Activated CD4-positive, alpha-beta T cell treated with anti-CD3 and anti-CD28 coated beads, Interleukin-2, amount 10 ng/mL, durations not matched to agents 24 days and 14 days (primary cell): ENCODE measurements at regions not wholly inside any gene's neighbourhood (a gene's known extent, or its start where the extent isn't known, plus 50 kb on each side); places are given as distances from the start of the nearest gene placed in this dataset.
"Not testable (repeated sequence)": the region's sequence is repeated elsewhere in the genome, so short reads cannot be mapped to it uniquely, and the experiment has no call there.

Experiments used
- DNase-seq: peaks from one replicate; pipeline ENCODE4 v3.0.0; 2022
- H3K27ac Mint-ChIP-seq: one replicate; pipeline ENCODE4 v1.8.0; 2022; ENCODE audit warnings: mild to moderate bottlenecking, mixed read lengths
- H3K27me3 Mint-ChIP-seq: one replicate; pipeline ENCODE4 v1.8.0; 2022; ENCODE audit warnings: mixed read lengths
- H3K36me3 Mint-ChIP-seq: one replicate; pipeline ENCODE4 v1.8.0; 2022; ENCODE audit warnings: low read depth, mild to moderate bottlenecking, mixed read lengths
- H3K4me1 Mint-ChIP-seq: one replicate; pipeline ENCODE4 v1.8.0; 2021; ENCODE audit warnings: mixed read lengths
- H3K4me3 Mint-ChIP-seq: one replicate; pipeline ENCODE4 v1.8.0; 2022; ENCODE audit warnings: mild to moderate bottlenecking, moderate library complexity, mixed read lengths
- H3K9me3 Mint-ChIP-seq: one replicate; pipeline ENCODE4 v1.8.0; 2021; ENCODE audit warnings: mixed read lengths
- intact Hi-C: fragments of 100-400 bp; cut with micrococcal nuclease; formaldehyde crosslinking; loops from one replicate; pipeline ENCODE4 v1.15.1; 2023

GRCh38 chr10:61225939-61226338 lies 227.2 kb downstream of the TMEM26 start:
- Mint-ChIP-seq H3K27me3 (no peaks in the 10 kb centered on the region), H3K9me3 (peaks cover 4% of the 10 kb centered on the region), H3K36me3 (no peaks in the 10 kb centered on the region), H3K4me1 (no peaks in the 10 kb centered on the region), H3K4me3 (no peak overlapping the region), H3K27ac (no peak overlapping the region)
- intact Hi-C loops: no loop called here
- no peak for DNase-seq

GRCh38 chr10:61223576-61223975 lies 229.6 kb downstream of the TMEM26 start:
- H3K36me3 Mint-ChIP-seq: no peaks in the 10 kb centered on the region
- no peak overlapping the region for H3K27ac Mint-ChIP-seq
- H3K27me3 Mint-ChIP-seq: no peaks in the 10 kb centered on the region
- H3K4me3 Mint-ChIP-seq: no peak overlapping the region
- peaks cover 4% of the 10 kb centered on the region for H3K9me3 Mint-ChIP-seq
- no peak for DNase-seq
- no peaks in the 10 kb centered on the region for H3K4me1 Mint-ChIP-seq
- intact Hi-C loops: no loop called here

- intact Hi-C loops: no loop called here
- Mint-ChIP-seq H3K36me3 (no peaks in the 10 kb centered on the region), H3K9me3 (no peaks in the 10 kb centered on the region)
Observed at GRCh38 chr10:61219696-61220095, 233.5 kb downstream of the TMEM26 start.

GRCh38 chr10:61217851-61218565 lies 235.2 kb downstream of the TMEM26 start:
- Mint-ChIP-seq H3K36me3 (no peaks in the 10 kb centered on the region), H3K9me3 (no peaks in the 10 kb centered on the region), H3K27ac (no peak overlapping the region), H3K27me3 (no peaks in the 10 kb centered on the region), H3K4me1 (no peaks in the 10 kb centered on the region), H3K4me3 (no peak overlapping the region)
- intact Hi-C loops: no loop called here
- no peak for DNase-seq

More at GRCh38 chr10:61219696-61220095, 233.5 kb downstream of the TMEM26 start:
- Mint-ChIP-seq H3K27ac (no peak overlapping the region), H3K4me1 (no peaks in the 10 kb centered on the region), H3K4me3 (no peak overlapping the region), H3K27me3 (no peaks in the 10 kb centered on the region)
- no peak for DNase-seq

- H3K4me1 Mint-ChIP-seq: no peaks in the 10 kb centered on the region
- DNase-seq: no peak
- intact Hi-C loops: no loop called here
- H3K9me3 Mint-ChIP-seq: no peaks in the 10 kb centered on the region
- no peaks in the 10 kb centered on the region for H3K36me3 Mint-ChIP-seq
- no peak overlapping the region for H3K4me3 Mint-ChIP-seq
- H3K27me3 Mint-ChIP-seq: no peaks in the 10 kb centered on the region
- no peak overlapping the region for H3K27ac Mint-ChIP-seq
Observed at GRCh38 chr10:61215246-61215645, 237.9 kb downstream of the TMEM26 start.

- DNase-seq: no peak
- intact Hi-C loops: no loop called here
- H3K27me3 Mint-ChIP-seq: no peaks in the 10 kb centered on the region
- no peaks in the 10 kb centered on the region for H3K36me3 Mint-ChIP-seq
- H3K4me1 Mint-ChIP-seq: no peaks in the 10 kb centered on the region
- no peaks in the 10 kb centered on the region for H3K9me3 Mint-ChIP-seq
- no peak overlapping the region for H3K27ac Mint-ChIP-seq
- H3K4me3 Mint-ChIP-seq: no peak overlapping the region
Observed at GRCh38 chr10:61211468-61211867, 241.7 kb downstream of the TMEM26 start.

- DNase-seq: no peak
- no peaks in the 10 kb centered on the region for H3K9me3 Mint-ChIP-seq
- H3K4me3 Mint-ChIP-seq: no peak overlapping the region
- H3K27ac Mint-ChIP-seq: no peak overlapping the region
- H3K27me3 Mint-ChIP-seq: no peaks in the 10 kb centered on the region
- H3K4me1 Mint-ChIP-seq: no peaks in the 10 kb centered on the region
- H3K36me3 Mint-ChIP-seq: no peaks in the 10 kb centered on the region
- intact Hi-C loops: no loop called here
Observed at GRCh38 chr10:61197057-61197456, 253.1 kb upstream of the RHOBTB1 start.

GRCh38 chr10:61195211-61195610 lies 251.2 kb upstream of the RHOBTB1 start:
- intact Hi-C loops: no loop called here
- Mint-ChIP-seq H3K4me3 (no peak overlapping the region), H3K36me3 (no peaks in the 10 kb centered on the region), H3K9me3 (no peaks in the 10 kb centered on the region), H3K27me3 (no peaks in the 10 kb centered on the region), H3K27ac (no peak overlapping the region), H3K4me1 (no peaks in the 10 kb centered on the region)
- no peak for DNase-seq

GRCh38 chr10:61192589-61192988 lies 248.6 kb upstream of the RHOBTB1 start:
- H3K27ac Mint-ChIP-seq, H3K4me1 Mint-ChIP-seq, intact Hi-C loops, H3K4me3 Mint-ChIP-seq, H3K27me3 Mint-ChIP-seq, DNase-seq, H3K36me3 Mint-ChIP-seq, H3K9me3 Mint-ChIP-seq: not testable (repeated sequence)

- no peak overlapping the region for H3K4me3 Mint-ChIP-seq
- no peaks in the 10 kb centered on the region for H3K9me3 Mint-ChIP-seq
- no peaks in the 10 kb centered on the region for H3K27me3 Mint-ChIP-seq
- intact Hi-C loops: no loop called here
- H3K27ac Mint-ChIP-seq: no peak overlapping the region
- H3K4me1 Mint-ChIP-seq: no peaks in the 10 kb centered on the region
- DNase-seq: no peak
- H3K36me3 Mint-ChIP-seq: no peaks in the 10 kb centered on the region
Observed at GRCh38 chr10:61192042-61192441, 248.1 kb upstream of the RHOBTB1 start.

GRCh38 chr10:61189912-61190311 lies 245.9 kb upstream of the RHOBTB1 start:
- H3K9me3 Mint-ChIP-seq: no peaks in the 10 kb centered on the region
- no peaks in the 10 kb centered on the region for H3K27me3 Mint-ChIP-seq
- H3K4me1 Mint-ChIP-seq: no peaks in the 10 kb centered on the region
- no peak overlapping the region for H3K4me3 Mint-ChIP-seq
- H3K36me3 Mint-ChIP-seq: no peaks in the 10 kb centered on the region
- intact Hi-C loops: no loop called here
- H3K27ac Mint-ChIP-seq: no peak overlapping the region
- no peak for DNase-seq

- Mint-ChIP-seq H3K27me3 (no peaks in the 10 kb centered on the region), H3K9me3 (no peaks in the 10 kb centered on the region), H3K36me3 (no peaks in the 10 kb centered on the region), H3K27ac (no peak overlapping the region), H3K4me3 (no peak overlapping the region), H3K4me1 (no peaks in the 10 kb centered on the region)
- no peak for DNase-seq
- intact Hi-C loops: no loop called here
Observed at GRCh38 chr10:61188691-61189090, 244.7 kb upstream of the RHOBTB1 start.

GRCh38 chr10:61188101-61188500 lies 244.1 kb upstream of the RHOBTB1 start:
- Mint-ChIP-seq H3K27me3 (no peaks in the 10 kb centered on the region), H3K4me1 (no peaks in the 10 kb centered on the region), H3K9me3 (no peaks in the 10 kb centered on the region), H3K4me3 (no peak overlapping the region), H3K36me3 (no peaks in the 10 kb centered on the region), H3K27ac (no peak overlapping the region)
- DNase-seq: no peak
- intact Hi-C loops: no loop called here

- no peaks in the 10 kb centered on the region for H3K4me1 Mint-ChIP-seq
- H3K27me3 Mint-ChIP-seq: no peaks in the 10 kb centered on the region
- no peak overlapping the region for H3K27ac Mint-ChIP-seq
- intact Hi-C loops: no loop called here
- H3K4me3 Mint-ChIP-seq: no peak overlapping the region
- H3K36me3 Mint-ChIP-seq: no peaks in the 10 kb centered on the region
- no peaks in the 10 kb centered on the region for H3K9me3 Mint-ChIP-seq
- no peak for DNase-seq
Observed at GRCh38 chr10:61187601-61188000, 243.6 kb upstream of the RHOBTB1 start.

GRCh38 chr10:61186408-61186807 lies 242.4 kb upstream of the RHOBTB1 start:
- Mint-ChIP-seq H3K4me1 (no peaks in the 10 kb centered on the region), H3K4me3 (no peak overlapping the region), H3K27me3 (no peaks in the 10 kb centered on the region), H3K9me3 (no peaks in the 10 kb centered on the region), H3K27ac (no peak overlapping the region), H3K36me3 (no peaks in the 10 kb centered on the region)
- intact Hi-C loops: no loop called here
- DNase-seq: no peak
